ENCODE measurements at regions not wholly inside any gene's neighbourhood (a gene's known extent, or its start where the extent isn't known, plus 50 kb on each side); places are given as distances from the start of the nearest gene placed in this dataset.

- H3K27me3 ChIP-seq = no peaks in the 10 kb centered on the region
- TF ChIP-seq CTCF (IDR thresholded peaks at IDR 0.05; ENCODE audit: low read depth, low read length) = no peak
- no peaks in the 10 kb centered on the region for H3K36me3 ChIP-seq
- H3K4me1 ChIP-seq = no peaks in the 10 kb centered on the region
- no peak overlapping the region for H3K4me3 ChIP-seq (ENCODE audit: low read depth, low read length)
- no peaks in the 10 kb centered on the region for H3K9me3 ChIP-seq
- no peak for DNase-seq
Measured at GRCh38 chr10:10921826-10922461, 95.7 kb upstream of the CELF2 start.

GRCh38 chr10:10923029-10923651 is 94.5 kb upstream of the CELF2 start:
- no peak for TF ChIP-seq CTCF (IDR thresholded peaks at IDR 0.05; ENCODE audit: low read depth, low read length)
- Histone ChIP-seq H3K36me3 (no peaks in the 10 kb centered on the region), H3K9me3 (no peaks in the 10 kb centered on the region), H3K4me1 (no peaks in the 10 kb centered on the region), H3K27me3 (no peaks in the 10 kb centered on the region), H3K4me3 (ENCODE audit: low read depth, low read length) (no peak overlapping the region)
- DNase-seq = no peak

GRCh38 chr10:10925667-10926066 is 92.0 kb upstream of the CELF2 start:
- Histone ChIP-seq H3K9me3 (no peaks in the 10 kb centered on the region), H3K4me3 (ENCODE audit: low read depth, low read length) (no peak overlapping the region), H3K4me1 (no peaks in the 10 kb centered on the region), H3K36me3 (no peaks in the 10 kb centered on the region), H3K27me3 (no peaks in the 10 kb centered on the region)
- no peak for TF ChIP-seq CTCF (IDR thresholded peaks at IDR 0.05; ENCODE audit: low read depth, low read length)
- DNase-seq = no peak

GRCh38 chr10:10927608-10928007 is 90.1 kb upstream of the CELF2 start:
- H3K4me1 ChIP-seq = no peaks in the 10 kb centered on the region
- no peak for TF ChIP-seq CTCF (IDR thresholded peaks at IDR 0.05; ENCODE audit: low read depth, low read length)
- H3K36me3 ChIP-seq = no peaks in the 10 kb centered on the region
- no peaks in the 10 kb centered on the region for H3K9me3 ChIP-seq
- H3K4me3 ChIP-seq (ENCODE audit: low read depth, low read length) = no peak overlapping the region
- no peak for DNase-seq
- no peaks in the 10 kb centered on the region for H3K27me3 ChIP-seq

GRCh38 chr10:10930979-10931743 is 86.5 kb upstream of the CELF2 start:
- Histone ChIP-seq H3K36me3 (no peaks in the 10 kb centered on the region), H3K4me3 (ENCODE audit: low read depth, low read length) (no peak overlapping the region), H3K4me1 (no peaks in the 10 kb centered on the region), H3K9me3 (no peaks in the 10 kb centered on the region), H3K27me3 (no peaks in the 10 kb centered on the region)
- DNase-seq = no peak
- TF ChIP-seq CTCF (IDR thresholded peaks at IDR 0.05; ENCODE audit: low read depth, low read length) = no peak

GRCh38 chr10:10935032-10935431 is 82.6 kb upstream of the CELF2 start:
- Histone ChIP-seq H3K27me3 (no peaks in the 10 kb centered on the region), H3K4me3 (ENCODE audit: low read depth, low read length) (no peak overlapping the region), H3K4me1 (no peaks in the 10 kb centered on the region), H3K9me3 (no peaks in the 10 kb centered on the region), H3K36me3 (no peaks in the 10 kb centered on the region)
- no peak for TF ChIP-seq CTCF (IDR thresholded peaks at IDR 0.05; ENCODE audit: low read depth, low read length)
- DNase-seq = no peak
